GM21825 (cell line): ENCODE measurements at regions not wholly inside any gene's neighbourhood (a gene's known extent, or its start where the extent isn't known, plus 50 kb on each side); places are given as distances from the start of the nearest gene placed in this dataset.
"Not testable (repeated sequence)": the region's sequence is repeated elsewhere in the genome, so short reads cannot be mapped to it uniquely, and the experiment has no call there.

Experiments
- ATAC-seq: cut with Tn5 transposase; IDR thresholded peaks from one replicate; pipeline ENCODE4 v1.9.1; 2021; ENCODE audit warnings: mild to moderate bottlenecking, moderate library complexity; ENCODE audit not compliant: unreplicated experiment

- no peak for ATAC-seq
Measured at GRCh38 chr2:17373041-17373440, 145.2 kb downstream of the RAD51AP2 start.

GRCh38 chr2:17363846-17364245 lies 154.4 kb downstream of the RAD51AP2 start:
- ATAC-seq, result no peak

GRCh38 chr2:17362956-17363355 lies 155.3 kb downstream of the RAD51AP2 start:
- no peak for ATAC-seq

GRCh38 chr2:17355608-17356329 lies 162.5 kb downstream of the RAD51AP2 start:
- peak; percentile 95 for ATAC-seq

- ATAC-seq, result no peak
Measured at GRCh38 chr2:17353263-17353662, 165.0 kb downstream of the RAD51AP2 start.

- not testable (repeated sequence) for ATAC-seq
Measured at GRCh38 chr2:17342692-17343091, 175.5 kb downstream of the RAD51AP2 start.

GRCh38 chr2:17337507-17337906 lies 180.7 kb downstream of the RAD51AP2 start:
- no peak for ATAC-seq

GRCh38 chr2:17336458-17336857 lies 181.8 kb downstream of the RAD51AP2 start:
- ATAC-seq, result no peak

- ATAC-seq, result no peak
Measured at GRCh38 chr2:17334300-17334699, 183.9 kb downstream of the RAD51AP2 start.

- no peak for ATAC-seq
Measured at GRCh38 chr2:17331636-17332035, 186.6 kb downstream of the RAD51AP2 start.

GRCh38 chr2:17328161-17328560 lies 190.1 kb downstream of the RAD51AP2 start:
- ATAC-seq, result no peak

GRCh38 chr2:17327649-17328048 lies 190.6 kb downstream of the RAD51AP2 start:
- ATAC-seq, result no peak

- no peak for ATAC-seq
Measured at GRCh38 chr2:17326717-17327116, 191.5 kb downstream of the RAD51AP2 start.

- no peak for ATAC-seq
Measured at GRCh38 chr2:17323697-17324096, 194.5 kb downstream of the RAD51AP2 start.

GRCh38 chr2:17322461-17322860 lies 195.8 kb downstream of the RAD51AP2 start:
- no peak for ATAC-seq

GRCh38 chr2:17319090-17319489 lies 199.2 kb downstream of the RAD51AP2 start:
- ATAC-seq, result no peak

- ATAC-seq, result no peak
Measured at GRCh38 chr2:17318013-17318412, 200.2 kb downstream of the RAD51AP2 start.

- ATAC-seq, result no peak
Measured at GRCh38 chr2:17317439-17317976, 200.7 kb downstream of the RAD51AP2 start.

- ATAC-seq, result no peak
Measured at GRCh38 chr2:17313261-17313660, 205.0 kb downstream of the RAD51AP2 start.

GRCh38 chr2:17311771-17312511 lies 206.3 kb downstream of the RAD51AP2 start:
- ATAC-seq, result no peak

- no peak for ATAC-seq
Measured at GRCh38 chr2:17311106-17311619, 207.1 kb downstream of the RAD51AP2 start.
